Kidney epithelial cell (primary cell): ENCODE measurements at regions not wholly inside any gene's neighbourhood (a gene's known extent, or its start where the extent isn't known, plus 50 kb on each side); places are given as distances from the start of the nearest gene placed in this dataset.

ENCODE experiments used
- DNase-seq: peaks from one replicate; pipeline ENCODE4 v3.0.0-alpha.2; 2010; ENCODE audit warnings: low read depth
- H3K27me3 ChIP-seq: 2 replicates; pipeline ENCODE4 v1.6.0; 2011; ENCODE audit warnings: low read length; ENCODE audit not compliant: control insufficient read depth, insufficient read depth
- H3K36me3 ChIP-seq: 2 replicates; pipeline ENCODE4 v1.5.1; 2011; ENCODE audit warnings: low read length; ENCODE audit not compliant: control insufficient read depth, insufficient read depth
- H3K4me3 ChIP-seq: 2 replicates; pipeline ENCODE4 v1.5.1; 2011; ENCODE audit warnings: low read depth, mild to moderate bottlenecking, control low read depth, low read length
- CTCF ChIP-seq: IDR thresholded peaks from 2 replicates; pipeline ENCODE4 v1.5.1; 2011; ENCODE audit warnings: mild to moderate bottlenecking, moderate library complexity, low read length, control low read depth, inconsistent platforms; ENCODE audit not compliant: insufficient read depth, poor library complexity, severe bottlenecking

- DNase-seq = no peak
- H3K4me3 ChIP-seq = no peak overlapping the region
- TF ChIP-seq CTCF = no peak
- H3K27me3 ChIP-seq = peaks cover 3% of the 10 kb centered on the region
- H3K36me3 ChIP-seq = no peaks in the 10 kb centered on the region
These were observed 88.7 kb upstream of the MYL10 start for GRCh38 chr7:101717628-101718357.

GRCh38 chr7:101718363-101719122, 89.4 kb upstream of the MYL10 start:
- no peak for DNase-seq
- no peaks in the 10 kb centered on the region for H3K36me3 ChIP-seq
- peaks cover 3% of the 10 kb centered on the region for H3K27me3 ChIP-seq
- no peak overlapping the region for H3K4me3 ChIP-seq
- no peak for TF ChIP-seq CTCF

- Histone ChIP-seq H3K36me3 (no peaks in the 10 kb centered on the region), H3K4me3 (no peak overlapping the region), H3K27me3 (peaks cover 2% of the 10 kb centered on the region)
- DNase-seq = no peak
- TF ChIP-seq CTCF = no peak
These were observed 90.0 kb upstream of the MYL10 start for GRCh38 chr7:101719123-101719470.

GRCh38 chr7:101720324-101720723, 91.2 kb upstream of the MYL10 start:
- TF ChIP-seq CTCF = no peak
- no peak overlapping the region for H3K4me3 ChIP-seq
- no peak for DNase-seq
- no peaks in the 10 kb centered on the region for H3K36me3 ChIP-seq
- no peaks in the 10 kb centered on the region for H3K27me3 ChIP-seq

DNA sequence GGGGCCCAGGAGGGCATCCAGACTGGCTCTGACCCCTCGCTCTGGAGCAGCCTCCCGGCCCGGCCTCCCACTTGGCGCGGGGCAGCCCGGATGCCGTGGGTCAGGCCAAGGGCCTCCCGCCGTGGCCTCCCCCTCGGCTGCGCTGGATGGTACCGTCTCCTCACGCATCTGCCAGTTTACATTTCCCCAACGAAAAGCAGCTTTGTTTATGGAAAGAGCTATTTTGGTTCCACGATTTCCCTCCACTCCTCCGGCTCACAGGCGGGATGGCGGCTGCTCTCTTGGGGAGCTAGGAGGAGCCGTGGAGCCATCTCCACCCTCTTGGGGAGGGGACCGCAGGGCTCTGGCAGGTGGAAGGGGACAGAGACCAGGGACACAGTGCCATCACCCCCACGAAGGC, 93.2 kb upstream of the MYL10 start:
- no peak for TF ChIP-seq CTCF
- Histone ChIP-seq H3K27me3 (peaks cover 3% of the 10 kb centered on the region), H3K4me3 (no peak overlapping the region)

More for the DNA sequence above, 93.2 kb upstream of the MYL10 start:
- no peaks in the 10 kb centered on the region for H3K36me3 ChIP-seq
- no peak for DNase-seq
